ENCODE measurements at regions not wholly inside any gene's neighbourhood (a gene's known extent, or its start where the extent isn't known, plus 50 kb on each side); places are given as distances from the start of the nearest gene placed in this dataset.

DNA sequence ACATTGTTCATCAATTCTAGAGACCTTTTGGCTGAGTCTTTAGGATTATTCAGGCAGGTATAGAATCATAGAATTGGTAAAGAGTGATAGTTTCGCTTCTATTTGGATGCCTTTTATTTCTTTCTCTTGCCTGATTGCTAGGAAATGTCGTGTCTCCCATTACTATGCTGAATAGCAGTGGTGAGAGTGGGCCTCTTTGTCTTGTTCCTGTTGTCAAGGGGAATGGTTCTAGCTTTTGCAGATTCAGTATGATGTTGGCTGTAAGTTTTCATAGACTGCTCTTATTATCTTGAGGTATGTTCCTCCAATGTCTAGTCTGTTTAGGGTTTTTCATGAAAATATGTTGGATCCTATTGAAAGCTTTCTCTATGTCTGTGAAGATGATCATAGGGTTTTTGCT is 200.2 kb upstream of the PABPC4L start:
- TF ChIP-seq EP300 (IDR thresholded peaks at IDR 0.05), result no peak
- TF ChIP-seq, protein P1, sequence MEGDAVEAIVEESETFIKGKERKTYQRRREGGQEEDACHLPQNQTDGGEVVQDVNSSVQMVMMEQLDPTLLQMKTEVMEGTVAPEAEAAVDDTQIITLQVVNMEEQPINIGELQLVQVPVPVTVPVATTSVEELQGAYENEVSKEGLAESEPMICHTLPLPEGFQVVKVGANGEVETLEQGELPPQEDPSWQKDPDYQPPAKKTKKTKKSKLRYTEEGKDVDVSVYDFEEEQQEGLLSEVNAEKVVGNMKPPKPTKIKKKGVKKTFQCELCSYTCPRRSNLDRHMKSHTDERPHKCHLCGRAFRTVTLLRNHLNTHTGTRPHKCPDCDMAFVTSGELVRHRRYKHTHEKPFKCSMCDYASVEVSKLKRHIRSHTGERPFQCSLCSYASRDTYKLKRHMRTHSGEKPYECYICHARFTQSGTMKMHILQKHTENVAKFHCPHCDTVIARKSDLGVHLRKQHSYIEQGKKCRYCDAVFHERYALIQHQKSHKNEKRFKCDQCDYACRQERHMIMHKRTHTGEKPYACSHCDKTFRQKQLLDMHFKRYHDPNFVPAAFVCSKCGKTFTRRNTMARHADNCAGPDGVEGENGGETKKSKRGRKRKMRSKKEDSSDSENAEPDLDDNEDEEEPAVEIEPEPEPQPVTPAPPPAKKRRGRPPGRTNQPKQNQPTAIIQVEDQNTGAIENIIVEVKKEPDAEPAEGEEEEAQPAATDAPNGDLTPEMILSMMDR (IDR thresholded peaks at IDR 0.05), result no peak
